WTC11 (cell line): ENCODE measurements at regions not wholly inside any gene's neighbourhood (a gene's known extent, or its start where the extent isn't known, plus 50 kb on each side); places are given as distances from the start of the nearest gene placed in this dataset.

Experiments used
- ATAC-seq: fragments of 200-7000 bp; cut with Tn5 transposase; 2 replicates; pipeline ENCODE4 v1.10.0; 2021; ENCODE audit warnings: mild to moderate bottlenecking, moderate library complexity
- CTCF ChIA-PET: fragments of 300-600 bp; sonication (Branson Sonifier 250); formaldehyde crosslinking; loops from one replicate; lab custom pipeline; 2021; ENCODE audit warnings: antibody characterized with exemption; lab: Charles Lee
- POLR2A ChIA-PET: fragments of 350-600 bp; sonication (Branson Sonifier 250); formaldehyde crosslinking; loops from one replicate; lab custom pipeline; 2021; ENCODE audit warnings: antibody characterized with exemption; lab: Charles Lee
- DNase-seq: peaks from one replicate; pipeline ENCODE4 v3.0.0; 2021; ENCODE audit warnings: low spot score
- H3K27ac Mint-ChIP-seq: 2 replicates; pipeline ENCODE4 v1.8.0; 2021; ENCODE audit warnings: mixed read lengths
- H3K27me3 Mint-ChIP-seq: 2 replicates; pipeline ENCODE4 v1.8.0; 2021; ENCODE audit warnings: low read depth, mild to moderate bottlenecking, moderate library complexity, mixed read lengths
- H3K36me3 Mint-ChIP-seq: 2 replicates; pipeline ENCODE4 v1.8.0; 2021; ENCODE audit warnings: mixed read lengths
- H3K4me1 Mint-ChIP-seq: 2 replicates; pipeline ENCODE4 v1.8.0; 2022; ENCODE audit warnings: mixed read lengths
- H3K4me3 Mint-ChIP-seq: 2 replicates; pipeline ENCODE4 v1.8.0; 2021; ENCODE audit warnings: mild to moderate bottlenecking, moderate library complexity, mixed read lengths
- H3K9me3 Mint-ChIP-seq: 2 replicates; pipeline ENCODE4 v1.8.0; 2021; ENCODE audit warnings: mixed read lengths
- CREM ChIP-seq: sonication (generic); formaldehyde crosslinking; IDR thresholded peaks from 2 replicates; pipeline ENCODE4 v1.8.1; 2022; ENCODE audit warnings: mild to moderate bottlenecking, missing genetic modification reagents, moderate library complexity
- FOXK1 ChIP-seq: sonication (generic); formaldehyde crosslinking; IDR thresholded peaks from 2 replicates; pipeline ENCODE4 v1.8.0; 2022; ENCODE audit warnings: mild to moderate bottlenecking, moderate library complexity, missing genetic modification reagents
- GABPB1 ChIP-seq: sonication (generic); formaldehyde crosslinking; IDR thresholded peaks from 2 replicates; pipeline ENCODE4 v1.8.1; 2023; ENCODE audit warnings: mild to moderate bottlenecking, missing genetic modification reagents
- KAT7 ChIP-seq: sonication (generic); formaldehyde crosslinking; IDR thresholded peaks from 2 replicates; pipeline ENCODE4 v1.8.1; 2023; ENCODE audit warnings: missing genetic modification reagents, mild to moderate bottlenecking, borderline replicate concordance
- NFE2L1 ChIP-seq: sonication (generic); formaldehyde crosslinking; IDR thresholded peaks from 2 replicates; pipeline ENCODE4 v1.8.1; 2023; ENCODE audit warnings: missing genetic modification reagents
- NR3C1 ChIP-seq: sonication (generic); formaldehyde crosslinking; conservative IDR thresholded peaks from 2 replicates; pipeline ENCODE4 v1.8.1; 2023; ENCODE audit warnings: low read depth, mild to moderate bottlenecking, missing genetic modification reagents
- PRRX2 ChIP-seq: fragments of 250-450 bp; sonication (Bioruptor Pico); IDR thresholded peaks from 2 replicates; pipeline ENCODE4 v1.8.0; 2021; ENCODE audit warnings: mild to moderate bottlenecking
- RELA ChIP-seq: sonication (generic); formaldehyde crosslinking; IDR thresholded peaks from 2 replicates; pipeline ENCODE4 v1.8.1; 2022; ENCODE audit warnings: missing genetic modification reagents, mild to moderate bottlenecking, borderline replicate concordance
- SMAD3 ChIP-seq: sonication (generic); formaldehyde crosslinking; IDR thresholded peaks from 2 replicates; pipeline ENCODE4 v1.8.0; 2022; ENCODE audit warnings: missing genetic modification reagents, mild to moderate bottlenecking, borderline replicate concordance
- SP1 ChIP-seq: sonication (generic); formaldehyde crosslinking; conservative IDR thresholded peaks from 2 replicates; pipeline ENCODE4 v1.8.1; 2022; ENCODE audit warnings: missing genetic modification reagents
- TEAD1 ChIP-seq: sonication (generic); formaldehyde crosslinking; IDR thresholded peaks from 2 replicates; pipeline ENCODE4 v1.8.0; 2022; ENCODE audit warnings: mild to moderate bottlenecking, missing genetic modification reagents
- ZNF121 ChIP-seq: sonication (generic); formaldehyde crosslinking; IDR thresholded peaks from 2 replicates; pipeline ENCODE4 v1.8.0; 2023; ENCODE audit warnings: missing genetic modification reagents
- ZNF317 ChIP-seq: sonication (generic); formaldehyde crosslinking; IDR thresholded peaks from 2 replicates; pipeline ENCODE4 v1.8.1; 2023; ENCODE audit warnings: low read depth, mild to moderate bottlenecking, moderate library complexity, missing genetic modification reagents, borderline replicate concordance
- ZNF396 ChIP-seq: fragments of 250-450 bp; sonication (Bioruptor Pico); IDR thresholded peaks from 2 replicates; pipeline ENCODE4 v1.8.0; 2021; ENCODE audit warnings: mild to moderate bottlenecking, moderate library complexity, borderline replicate concordance
- TF ChIP-seq, protein P1 (sequence below): sonication (generic); formaldehyde crosslinking; conservative IDR thresholded peaks from 2 replicates; pipeline ENCODE4 v1.8.1; 2023; ENCODE audit warnings: mild to moderate bottlenecking, low read depth, missing genetic modification reagents, moderate library complexity
- TF ChIP-seq, protein P2 (sequence below): sonication (generic); formaldehyde crosslinking; IDR thresholded peaks from 2 replicates; pipeline ENCODE4 v1.8.0; 2023; ENCODE audit warnings: missing genetic modification reagents, mild to moderate bottlenecking, borderline replicate concordance
- TF ChIP-seq, protein P3 (sequence below): sonication (generic); formaldehyde crosslinking; IDR thresholded peaks from 2 replicates; pipeline ENCODE4 v1.8.0; 2023; ENCODE audit warnings: mild to moderate bottlenecking, missing genetic modification reagents
- TF ChIP-seq, protein P4 (sequence below): sonication (generic); formaldehyde crosslinking; IDR thresholded peaks from 2 replicates; pipeline ENCODE4 v1.8.0; 2022; ENCODE audit warnings: mild to moderate bottlenecking, missing genetic modification reagents

DNA sequence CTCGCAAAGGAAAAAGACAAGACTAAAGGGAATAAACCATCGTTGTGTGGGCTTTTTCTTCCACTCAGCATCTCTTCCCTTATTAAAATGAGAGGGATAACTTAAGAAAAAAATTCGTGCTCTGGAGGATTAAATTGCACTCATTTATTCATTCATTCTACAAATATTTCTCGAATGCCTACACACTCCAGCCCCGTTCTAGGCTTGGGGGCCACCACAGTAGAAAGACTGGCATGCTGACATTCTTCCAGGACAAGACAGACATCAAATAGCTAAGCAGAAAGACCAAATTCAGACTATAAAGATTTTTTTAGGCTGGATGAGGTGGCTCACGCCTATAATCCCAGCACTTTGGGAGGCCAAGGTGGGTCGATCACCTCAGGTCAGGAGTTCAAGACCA, 65.3 kb upstream of the IL12A start (continued):
- TF ChIP-seq, protein P1, sequence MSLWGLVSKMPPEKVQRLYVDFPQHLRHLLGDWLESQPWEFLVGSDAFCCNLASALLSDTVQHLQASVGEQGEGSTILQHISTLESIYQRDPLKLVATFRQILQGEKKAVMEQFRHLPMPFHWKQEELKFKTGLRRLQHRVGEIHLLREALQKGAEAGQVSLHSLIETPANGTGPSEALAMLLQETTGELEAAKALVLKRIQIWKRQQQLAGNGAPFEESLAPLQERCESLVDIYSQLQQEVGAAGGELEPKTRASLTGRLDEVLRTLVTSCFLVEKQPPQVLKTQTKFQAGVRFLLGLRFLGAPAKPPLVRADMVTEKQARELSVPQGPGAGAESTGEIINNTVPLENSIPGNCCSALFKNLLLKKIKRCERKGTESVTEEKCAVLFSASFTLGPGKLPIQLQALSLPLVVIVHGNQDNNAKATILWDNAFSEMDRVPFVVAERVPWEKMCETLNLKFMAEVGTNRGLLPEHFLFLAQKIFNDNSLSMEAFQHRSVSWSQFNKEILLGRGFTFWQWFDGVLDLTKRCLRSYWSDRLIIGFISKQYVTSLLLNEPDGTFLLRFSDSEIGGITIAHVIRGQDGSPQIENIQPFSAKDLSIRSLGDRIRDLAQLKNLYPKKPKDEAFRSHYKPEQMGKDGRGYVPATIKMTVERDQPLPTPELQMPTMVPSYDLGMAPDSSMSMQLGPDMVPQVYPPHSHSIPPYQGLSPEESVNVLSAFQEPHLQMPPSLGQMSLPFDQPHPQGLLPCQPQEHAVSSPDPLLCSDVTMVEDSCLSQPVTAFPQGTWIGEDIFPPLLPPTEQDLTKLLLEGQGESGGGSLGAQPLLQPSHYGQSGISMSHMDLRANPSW (CRISPR knock-in tag) = no peak
- TF ChIP-seq, protein P2, sequence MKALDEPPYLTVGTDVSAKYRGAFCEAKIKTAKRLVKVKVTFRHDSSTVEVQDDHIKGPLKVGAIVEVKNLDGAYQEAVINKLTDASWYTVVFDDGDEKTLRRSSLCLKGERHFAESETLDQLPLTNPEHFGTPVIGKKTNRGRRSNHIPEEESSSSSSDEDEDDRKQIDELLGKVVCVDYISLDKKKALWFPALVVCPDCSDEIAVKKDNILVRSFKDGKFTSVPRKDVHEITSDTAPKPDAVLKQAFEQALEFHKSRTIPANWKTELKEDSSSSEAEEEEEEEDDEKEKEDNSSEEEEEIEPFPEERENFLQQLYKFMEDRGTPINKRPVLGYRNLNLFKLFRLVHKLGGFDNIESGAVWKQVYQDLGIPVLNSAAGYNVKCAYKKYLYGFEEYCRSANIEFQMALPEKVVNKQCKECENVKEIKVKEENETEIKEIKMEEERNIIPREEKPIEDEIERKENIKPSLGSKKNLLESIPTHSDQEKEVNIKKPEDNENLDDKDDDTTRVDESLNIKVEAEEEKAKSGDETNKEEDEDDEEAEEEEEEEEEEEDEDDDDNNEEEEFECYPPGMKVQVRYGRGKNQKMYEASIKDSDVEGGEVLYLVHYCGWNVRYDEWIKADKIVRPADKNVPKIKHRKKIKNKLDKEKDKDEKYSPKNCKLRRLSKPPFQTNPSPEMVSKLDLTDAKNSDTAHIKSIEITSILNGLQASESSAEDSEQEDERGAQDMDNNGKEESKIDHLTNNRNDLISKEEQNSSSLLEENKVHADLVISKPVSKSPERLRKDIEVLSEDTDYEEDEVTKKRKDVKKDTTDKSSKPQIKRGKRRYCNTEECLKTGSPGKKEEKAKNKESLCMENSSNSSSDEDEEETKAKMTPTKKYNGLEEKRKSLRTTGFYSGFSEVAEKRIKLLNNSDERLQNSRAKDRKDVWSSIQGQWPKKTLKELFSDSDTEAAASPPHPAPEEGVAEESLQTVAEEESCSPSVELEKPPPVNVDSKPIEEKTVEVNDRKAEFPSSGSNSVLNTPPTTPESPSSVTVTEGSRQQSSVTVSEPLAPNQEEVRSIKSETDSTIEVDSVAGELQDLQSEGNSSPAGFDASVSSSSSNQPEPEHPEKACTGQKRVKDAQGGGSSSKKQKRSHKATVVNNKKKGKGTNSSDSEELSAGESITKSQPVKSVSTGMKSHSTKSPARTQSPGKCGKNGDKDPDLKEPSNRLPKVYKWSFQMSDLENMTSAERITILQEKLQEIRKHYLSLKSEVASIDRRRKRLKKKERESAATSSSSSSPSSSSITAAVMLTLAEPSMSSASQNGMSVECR (CRISPR knock-in tag) = no peak
- TF ChIP-seq, protein P3, sequence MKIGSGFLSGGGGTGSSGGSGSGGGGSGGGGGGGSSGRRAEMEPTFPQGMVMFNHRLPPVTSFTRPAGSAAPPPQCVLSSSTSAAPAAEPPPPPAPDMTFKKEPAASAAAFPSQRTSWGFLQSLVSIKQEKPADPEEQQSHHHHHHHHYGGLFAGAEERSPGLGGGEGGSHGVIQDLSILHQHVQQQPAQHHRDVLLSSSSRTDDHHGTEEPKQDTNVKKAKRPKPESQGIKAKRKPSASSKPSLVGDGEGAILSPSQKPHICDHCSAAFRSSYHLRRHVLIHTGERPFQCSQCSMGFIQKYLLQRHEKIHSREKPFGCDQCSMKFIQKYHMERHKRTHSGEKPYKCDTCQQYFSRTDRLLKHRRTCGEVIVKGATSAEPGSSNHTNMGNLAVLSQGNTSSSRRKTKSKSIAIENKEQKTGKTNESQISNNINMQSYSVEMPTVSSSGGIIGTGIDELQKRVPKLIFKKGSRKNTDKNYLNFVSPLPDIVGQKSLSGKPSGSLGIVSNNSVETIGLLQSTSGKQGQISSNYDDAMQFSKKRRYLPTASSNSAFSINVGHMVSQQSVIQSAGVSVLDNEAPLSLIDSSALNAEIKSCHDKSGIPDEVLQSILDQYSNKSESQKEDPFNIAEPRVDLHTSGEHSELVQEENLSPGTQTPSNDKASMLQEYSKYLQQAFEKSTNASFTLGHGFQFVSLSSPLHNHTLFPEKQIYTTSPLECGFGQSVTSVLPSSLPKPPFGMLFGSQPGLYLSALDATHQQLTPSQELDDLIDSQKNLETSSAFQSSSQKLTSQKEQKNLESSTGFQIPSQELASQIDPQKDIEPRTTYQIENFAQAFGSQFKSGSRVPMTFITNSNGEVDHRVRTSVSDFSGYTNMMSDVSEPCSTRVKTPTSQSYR = no peak

DNA sequence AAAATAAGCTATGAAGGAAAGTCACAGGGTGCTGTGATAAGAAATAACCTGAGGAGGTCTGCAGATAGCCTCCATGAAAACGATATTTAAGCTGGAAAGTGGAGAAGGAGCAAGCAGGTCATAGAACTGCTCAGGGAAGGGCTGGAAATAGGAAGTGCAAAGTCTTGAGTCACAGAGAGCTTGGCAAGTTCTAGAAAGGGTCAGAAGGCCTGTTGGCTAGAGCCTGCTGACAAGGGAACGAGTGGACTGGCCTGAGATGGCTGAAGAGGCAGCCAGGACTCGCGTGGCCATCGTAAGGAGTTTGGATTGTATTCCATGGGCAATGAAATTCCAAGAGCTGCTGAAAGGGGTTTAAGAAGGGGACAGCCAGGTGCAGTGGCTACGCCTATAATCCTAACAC, 64.7 kb upstream of the IL12A start:
- H3K27me3 Mint-ChIP-seq = no peaks in the 10 kb centered on the region
- H3K27ac Mint-ChIP-seq = no peak overlapping the region
- H3K4me1 Mint-ChIP-seq = no peaks in the 10 kb centered on the region
- ChIA-PET POLR2A (no interaction called here), CTCF (interaction anchor here (1.3 kb wide), 1 partner anchor 65 kb away, joined by 4 read pairs; the partner anchor contains the start of gene IL12A)
- ATAC-seq (no peak), DNase-seq (no peak)
- no peaks in the 10 kb centered on the region for H3K9me3 Mint-ChIP-seq
- no peak overlapping the region for H3K4me3 Mint-ChIP-seq
- TF ChIP-seq NFE2L1 (no peak), SP1 (CRISPR knock-in tag) (no peak)
- H3K36me3 Mint-ChIP-seq = no peaks in the 10 kb centered on the region

DNA sequence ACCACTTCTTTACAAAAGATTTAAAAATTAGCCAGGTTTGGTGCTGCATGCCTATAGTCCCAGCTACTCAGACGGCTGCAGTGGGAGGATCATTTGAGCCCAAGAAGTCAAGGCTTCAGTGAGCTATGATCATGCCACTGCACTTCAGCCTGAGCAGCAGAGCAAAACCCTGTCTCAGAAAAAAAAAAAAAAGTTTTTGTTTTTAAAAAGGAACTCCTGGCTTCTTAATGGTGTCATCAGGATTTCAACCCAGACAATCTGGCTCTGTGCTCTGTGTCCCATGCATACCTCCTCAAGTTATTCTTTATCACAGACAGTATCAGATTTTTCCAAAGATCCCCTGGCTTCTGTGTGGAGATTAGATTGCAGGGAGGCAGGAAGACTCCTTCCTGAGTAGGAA, 64.2 kb upstream of the IL12A start:
- DNase-seq (no peak), ATAC-seq (no peak)
- H3K27me3 Mint-ChIP-seq = no peaks in the 10 kb centered on the region
- H3K27ac Mint-ChIP-seq = no peak overlapping the region
- H3K4me1 Mint-ChIP-seq = peaks cover 1% of the 10 kb centered on the region
- no peaks in the 10 kb centered on the region for H3K9me3 Mint-ChIP-seq
- CTCF ChIA-PET = interaction anchor here (1.3 kb wide), 1 partner anchor 64 kb away, joined by 4 read pairs; the partner anchor contains the start of gene IL12A
- no peaks in the 10 kb centered on the region for H3K36me3 Mint-ChIP-seq
- POLR2A ChIA-PET = no interaction called here
- no peak overlapping the region for H3K4me3 Mint-ChIP-seq
- TF ChIP-seq KAT7 (no peak), NR3C1 (CRISPR knock-in tag) (no peak), TEAD1 (CRISPR knock-in tag) (no peak), CREM (CRISPR knock-in tag) (no peak), GABPB1 (CRISPR knock-in tag) (no peak), PRRX2 (no peak), ZNF121 (no peak), FOXK1 (CRISPR knock-in tag) (no peak), SMAD3 (CRISPR knock-in tag) (no peak), ZNF317 (CRISPR knock-in tag) (no peak), RELA (CRISPR knock-in tag) (no peak), ZNF396 (CRISPR knock-in tag) (no peak)
- TF ChIP-seq, protein P2 (CRISPR knock-in tag) = no peak
- TF ChIP-seq, protein P4, sequence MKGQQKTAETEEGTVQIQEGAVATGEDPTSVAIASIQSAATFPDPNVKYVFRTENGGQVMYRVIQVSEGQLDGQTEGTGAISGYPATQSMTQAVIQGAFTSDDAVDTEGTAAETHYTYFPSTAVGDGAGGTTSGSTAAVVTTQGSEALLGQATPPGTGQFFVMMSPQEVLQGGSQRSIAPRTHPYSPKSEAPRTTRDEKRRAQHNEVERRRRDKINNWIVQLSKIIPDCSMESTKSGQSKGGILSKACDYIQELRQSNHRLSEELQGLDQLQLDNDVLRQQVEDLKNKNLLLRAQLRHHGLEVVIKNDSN (CRISPR knock-in tag) = no peak
